ENCODE measurements at regions not wholly inside any gene's neighbourhood (a gene's known extent, or its start where the extent isn't known, plus 50 kb on each side); places are given as distances from the start of the nearest gene placed in this dataset.

GRCh38 chr1:55877437-55878232 is 662.5 kb upstream of the USP24 start (continued):
- TF ChIP-seq RORA (CRISPR knock-in tag; IDR thresholded peaks at IDR 0.05) (no peak), ZNF430 (CRISPR knock-in tag; IDR thresholded peaks at IDR 0.05) (no peak), CENPX (CRISPR knock-in tag; IDR thresholded peaks at IDR 0.05) (no peak), ZBTB44 (CRISPR knock-in tag; IDR thresholded peaks at IDR 0.05) (no peak), ARID5B (CRISPR knock-in tag; IDR thresholded peaks at IDR 0.05) (no peak), CAMTA2 (CRISPR knock-in tag; IDR thresholded peaks at IDR 0.05; ENCODE audit: borderline replicate concordance) (no peak)
